ENCODE measurements at regions not wholly inside any gene's neighbourhood (a gene's known extent, or its start where the extent isn't known, plus 50 kb on each side); places are given as distances from the start of the nearest gene placed in this dataset.

DNA sequence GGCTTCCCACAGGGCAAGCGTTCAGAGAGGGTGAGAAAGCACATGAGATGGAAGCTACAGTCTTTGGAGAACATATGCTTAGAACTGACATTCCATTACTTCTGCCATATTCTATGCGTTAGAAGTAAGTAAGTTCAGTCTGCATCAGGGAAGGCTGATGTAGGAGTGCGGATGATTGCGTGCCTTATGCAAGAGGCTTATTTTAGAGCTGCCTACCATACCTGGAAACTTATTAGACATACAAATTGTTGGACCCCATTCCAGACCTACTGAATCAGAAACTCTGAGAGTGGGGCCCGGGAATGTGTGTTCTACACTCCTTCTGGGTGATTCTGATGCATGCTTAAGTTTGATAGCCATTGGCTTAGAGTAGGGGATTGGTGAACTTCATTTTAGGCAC lies 174.9 kb downstream of the KTN1 start:
- TF ChIP-seq, protein P1, sequence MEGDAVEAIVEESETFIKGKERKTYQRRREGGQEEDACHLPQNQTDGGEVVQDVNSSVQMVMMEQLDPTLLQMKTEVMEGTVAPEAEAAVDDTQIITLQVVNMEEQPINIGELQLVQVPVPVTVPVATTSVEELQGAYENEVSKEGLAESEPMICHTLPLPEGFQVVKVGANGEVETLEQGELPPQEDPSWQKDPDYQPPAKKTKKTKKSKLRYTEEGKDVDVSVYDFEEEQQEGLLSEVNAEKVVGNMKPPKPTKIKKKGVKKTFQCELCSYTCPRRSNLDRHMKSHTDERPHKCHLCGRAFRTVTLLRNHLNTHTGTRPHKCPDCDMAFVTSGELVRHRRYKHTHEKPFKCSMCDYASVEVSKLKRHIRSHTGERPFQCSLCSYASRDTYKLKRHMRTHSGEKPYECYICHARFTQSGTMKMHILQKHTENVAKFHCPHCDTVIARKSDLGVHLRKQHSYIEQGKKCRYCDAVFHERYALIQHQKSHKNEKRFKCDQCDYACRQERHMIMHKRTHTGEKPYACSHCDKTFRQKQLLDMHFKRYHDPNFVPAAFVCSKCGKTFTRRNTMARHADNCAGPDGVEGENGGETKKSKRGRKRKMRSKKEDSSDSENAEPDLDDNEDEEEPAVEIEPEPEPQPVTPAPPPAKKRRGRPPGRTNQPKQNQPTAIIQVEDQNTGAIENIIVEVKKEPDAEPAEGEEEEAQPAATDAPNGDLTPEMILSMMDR (IDR thresholded peaks at IDR 0.05): no peak
- TF ChIP-seq POLR2A (IDR thresholded peaks at IDR 0.05): no peak
